Adrenal gland (tissue), 5 donors: ENCODE measurements at regions not wholly inside any gene's neighbourhood (a gene's known extent, or its start where the extent isn't known, plus 50 kb on each side); places are given as distances from the start of the nearest gene placed in this dataset.

Experiments used
- POLR2A ChIP-seq, 2 donors: fragments of 450-650 bp; IDR thresholded peaks; one replicate each; pipeline ENCODE4 v1.6.1; 2017; ENCODE audit warnings: antibody characterized with exemption in 2 of 2, mild to moderate bottlenecking in 2 of 2, moderate library complexity in 1 of 2
- TF ChIP-seq, protein P1 (sequence below), 6 experiments: fragments of 450-650 bp in 4 of 6; fragments of 200-600 bp in 2 of 6; sonication (generic) in 1 of 6; IDR thresholded peaks; 1 replicate in 5 of 6; 2 replicates in 1 of 6; pipeline versions ENCODE4 v1.5.1 to v1.8.0; 2016 to 2021; ENCODE audit warnings: antibody characterized with exemption in 6 of 6, mild to moderate bottlenecking in 2 of 6, moderate library complexity in 1 of 6
- donor health status: DM: no; HTN: no; CAD: no.

DNA sequence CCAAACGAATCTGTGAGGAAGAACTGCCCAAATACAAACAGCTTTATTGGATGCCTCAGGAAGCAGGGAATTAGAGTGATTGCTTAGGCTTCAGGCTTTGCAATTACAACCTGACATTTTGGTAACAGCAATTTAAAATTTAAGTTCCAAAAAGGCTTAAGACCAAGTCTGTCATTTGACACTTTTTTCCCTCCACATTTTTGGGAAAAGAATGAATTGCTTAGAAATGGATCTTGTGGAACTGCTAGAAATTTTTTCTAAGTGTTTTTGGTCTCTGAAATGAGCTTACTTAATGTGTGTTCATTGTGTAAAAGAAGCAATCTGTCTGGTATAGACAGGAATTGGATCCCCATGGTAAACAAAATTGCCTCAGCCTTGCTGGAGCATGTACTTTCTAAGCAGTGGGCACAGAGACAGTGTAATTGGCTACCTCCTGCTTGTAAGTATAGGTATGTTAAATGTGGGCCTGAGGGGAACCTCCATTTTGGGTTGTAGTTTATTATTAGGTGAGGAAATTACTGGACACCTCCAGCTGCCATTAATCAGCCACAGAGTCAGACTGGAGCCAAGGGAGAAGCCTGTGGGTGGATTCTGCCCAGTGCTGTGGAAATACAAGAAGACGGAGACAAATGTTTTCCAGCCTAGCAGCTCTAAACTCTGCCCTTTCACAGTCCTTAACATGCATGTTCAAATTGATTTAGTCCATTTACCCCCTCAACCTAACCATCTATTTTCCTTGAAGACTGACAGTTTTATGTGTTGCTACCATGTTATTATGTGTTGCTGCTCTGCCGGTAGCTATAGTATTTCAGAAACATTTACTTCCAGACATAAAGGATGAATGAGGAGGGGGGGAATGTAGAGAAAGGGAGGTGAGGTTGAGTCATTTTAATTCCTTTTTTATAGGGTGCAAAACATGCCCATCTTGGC, 473.0 kb downstream of the SPRY1 start:
- TF ChIP-seq, protein P1, sequence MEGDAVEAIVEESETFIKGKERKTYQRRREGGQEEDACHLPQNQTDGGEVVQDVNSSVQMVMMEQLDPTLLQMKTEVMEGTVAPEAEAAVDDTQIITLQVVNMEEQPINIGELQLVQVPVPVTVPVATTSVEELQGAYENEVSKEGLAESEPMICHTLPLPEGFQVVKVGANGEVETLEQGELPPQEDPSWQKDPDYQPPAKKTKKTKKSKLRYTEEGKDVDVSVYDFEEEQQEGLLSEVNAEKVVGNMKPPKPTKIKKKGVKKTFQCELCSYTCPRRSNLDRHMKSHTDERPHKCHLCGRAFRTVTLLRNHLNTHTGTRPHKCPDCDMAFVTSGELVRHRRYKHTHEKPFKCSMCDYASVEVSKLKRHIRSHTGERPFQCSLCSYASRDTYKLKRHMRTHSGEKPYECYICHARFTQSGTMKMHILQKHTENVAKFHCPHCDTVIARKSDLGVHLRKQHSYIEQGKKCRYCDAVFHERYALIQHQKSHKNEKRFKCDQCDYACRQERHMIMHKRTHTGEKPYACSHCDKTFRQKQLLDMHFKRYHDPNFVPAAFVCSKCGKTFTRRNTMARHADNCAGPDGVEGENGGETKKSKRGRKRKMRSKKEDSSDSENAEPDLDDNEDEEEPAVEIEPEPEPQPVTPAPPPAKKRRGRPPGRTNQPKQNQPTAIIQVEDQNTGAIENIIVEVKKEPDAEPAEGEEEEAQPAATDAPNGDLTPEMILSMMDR (IDR thresholded peaks at IDR 0.05) = no peak
- TF ChIP-seq POLR2A (IDR thresholded peaks at IDR 0.05) = no peak
